ENCODE measurements at regions not wholly inside any gene's neighbourhood (a gene's known extent, or its start where the extent isn't known, plus 50 kb on each side); places are given as distances from the start of the nearest gene placed in this dataset.

- Histone ChIP-seq H3K9me3 (no peaks in the 10 kb centered on the region), H3K36me3 (no peaks in the 10 kb centered on the region), H3K4me3 (no peak overlapping the region), H3K27ac (replicated peaks in 1 of 4) (no peak overlapping the region), H3K27me3 (peaks cover 0 to 7% (median 0%) of the 10 kb centered on the region in 4 donors), H3K4me1 (no peaks in the 10 kb centered on the region)
- intact Hi-C loops (cut with DNase I) = no loop called here
- WGBS = 68% methylated on average over 2 of the region's 2 CpGs
- TF ChIP-seq POLR2A (IDR thresholded peaks at IDR 0.05; ENCODE audit: low read depth) (no peak), POLR2AphosphoS5 (IDR thresholded peaks at IDR 0.05) (no peak), EP300 (IDR thresholded peaks at IDR 0.05) (no peak)
- TF ChIP-seq, protein P1, sequence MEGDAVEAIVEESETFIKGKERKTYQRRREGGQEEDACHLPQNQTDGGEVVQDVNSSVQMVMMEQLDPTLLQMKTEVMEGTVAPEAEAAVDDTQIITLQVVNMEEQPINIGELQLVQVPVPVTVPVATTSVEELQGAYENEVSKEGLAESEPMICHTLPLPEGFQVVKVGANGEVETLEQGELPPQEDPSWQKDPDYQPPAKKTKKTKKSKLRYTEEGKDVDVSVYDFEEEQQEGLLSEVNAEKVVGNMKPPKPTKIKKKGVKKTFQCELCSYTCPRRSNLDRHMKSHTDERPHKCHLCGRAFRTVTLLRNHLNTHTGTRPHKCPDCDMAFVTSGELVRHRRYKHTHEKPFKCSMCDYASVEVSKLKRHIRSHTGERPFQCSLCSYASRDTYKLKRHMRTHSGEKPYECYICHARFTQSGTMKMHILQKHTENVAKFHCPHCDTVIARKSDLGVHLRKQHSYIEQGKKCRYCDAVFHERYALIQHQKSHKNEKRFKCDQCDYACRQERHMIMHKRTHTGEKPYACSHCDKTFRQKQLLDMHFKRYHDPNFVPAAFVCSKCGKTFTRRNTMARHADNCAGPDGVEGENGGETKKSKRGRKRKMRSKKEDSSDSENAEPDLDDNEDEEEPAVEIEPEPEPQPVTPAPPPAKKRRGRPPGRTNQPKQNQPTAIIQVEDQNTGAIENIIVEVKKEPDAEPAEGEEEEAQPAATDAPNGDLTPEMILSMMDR (IDR thresholded peaks at IDR 0.05) = no peak
- no peak for DNase-seq (ENCODE audit: extremely low spot score)
Observed at GRCh38 chr18:22046473-22046872, 122.9 kb upstream of the GATA6 start.

DNA sequence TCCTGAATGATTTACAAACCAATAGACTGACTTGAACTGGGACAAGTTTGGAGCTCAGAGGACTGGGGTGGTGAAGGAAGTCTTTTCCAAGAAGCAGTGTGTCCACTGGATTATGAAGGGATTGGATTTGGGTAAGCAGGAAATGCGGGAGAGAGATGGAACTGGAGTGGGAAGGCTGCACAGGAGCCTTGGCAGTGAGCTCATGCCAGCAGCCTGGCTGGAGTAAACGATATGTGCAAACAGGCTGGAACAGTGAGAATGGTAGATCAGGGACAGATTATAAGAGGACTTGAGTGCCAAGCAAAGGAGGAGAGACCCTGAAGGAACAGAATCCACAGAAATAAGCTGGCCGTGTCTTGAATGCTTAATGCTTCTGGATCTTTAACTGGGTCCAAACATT is 121.9 kb upstream of the GATA6 start:
- H3K4me3 ChIP-seq = no peak overlapping the region
- WGBS = 75% methylated on average over 3 of the region's 3 CpGs
- no peaks in the 10 kb centered on the region for H3K4me1 ChIP-seq
- TF ChIP-seq, protein P1 (IDR thresholded peaks at IDR 0.05) = no peak
- no peak for TF ChIP-seq POLR2A (IDR thresholded peaks at IDR 0.05; ENCODE audit: low read depth)
- TF ChIP-seq EP300 (IDR thresholded peaks at IDR 0.05) = no peak
- no peak for TF ChIP-seq POLR2AphosphoS5 (IDR thresholded peaks at IDR 0.05)
- intact Hi-C loops (cut with DNase I) = no loop called here
- peaks cover 0 to 7% (median 0%) of the 10 kb centered on the region in 4 donors for H3K27me3 ChIP-seq
- no peak for DNase-seq (ENCODE audit: extremely low spot score)
- H3K9me3 ChIP-seq = no peaks in the 10 kb centered on the region
- no peaks in the 10 kb centered on the region for H3K36me3 ChIP-seq
- no peak overlapping the region for H3K27ac ChIP-seq (replicated peaks in 1 of 4)

GRCh38 chr18:22048221-22048620 is 121.2 kb upstream of the GATA6 start:
- Histone ChIP-seq H3K4me1 (no peaks in the 10 kb centered on the region), H3K36me3 (no peaks in the 10 kb centered on the region), H3K27me3 (peaks cover 0 to 7% (median 0%) of the 10 kb centered on the region in 4 donors), H3K9me3 (peaks cover 0 to 3% (median 0%) of the 10 kb centered on the region in 4 donors), H3K27ac (replicated peaks in 1 of 4) (no peak overlapping the region), H3K4me3 (no peak overlapping the region)
- WGBS = 92% methylated on average over 5 of the region's 5 CpGs
- intact Hi-C loops (cut with DNase I) = no loop called here
- no peak for TF ChIP-seq POLR2AphosphoS5 (IDR thresholded peaks at IDR 0.05)
- no peak for TF ChIP-seq EP300 (IDR thresholded peaks at IDR 0.05)
- no peak for TF ChIP-seq POLR2A (IDR thresholded peaks at IDR 0.05; ENCODE audit: low read depth)
- TF ChIP-seq, protein P1 (IDR thresholded peaks at IDR 0.05) = no peak
- no peak for DNase-seq (ENCODE audit: extremely low spot score)

GRCh38 chr18:22048932-22049615 is 120.3 kb upstream of the GATA6 start:
- peaks cover 0 to 11% (median 0%) of the 10 kb centered on the region in 4 donors for H3K9me3 ChIP-seq
- no peak overlapping the region for H3K4me3 ChIP-seq
- no peaks in the 10 kb centered on the region for H3K4me1 ChIP-seq
- peaks cover 0 to 4% (median 0%) of the 10 kb centered on the region in 4 donors for H3K27me3 ChIP-seq
- no peak overlapping the region for H3K27ac ChIP-seq (replicated peaks in 1 of 4)
- WGBS = 83% methylated on average over 3 of the region's 3 CpGs
- TF ChIP-seq POLR2A (IDR thresholded peaks at IDR 0.05; ENCODE audit: low read depth) (no peak), EP300 (IDR thresholded peaks at IDR 0.05) (no peak), POLR2AphosphoS5 (IDR thresholded peaks at IDR 0.05) (no peak)
- TF ChIP-seq, protein P1 (IDR thresholded peaks at IDR 0.05) = no peak
- DNase-seq (ENCODE audit: extremely low spot score) = no peak
- H3K36me3 ChIP-seq = no peaks in the 10 kb centered on the region
- intact Hi-C loops (cut with DNase I) = no loop called here

Measured in esophagus muscularis mucosa (tissue), 4 donors.